GM12891 (cell line): ENCODE measurements at regions not wholly inside any gene's neighbourhood (a gene's known extent, or its start where the extent isn't known, plus 50 kb on each side); places are given as distances from the start of the nearest gene placed in this dataset.

ENCODE experiments used
- POLR2A ChIP-seq: IDR thresholded peaks from 2 replicates; pipeline ENCODE4 v1.6.1; 2011; ENCODE audit warnings: low read depth, low read length, control low read depth
- POLR2AphosphoS5 ChIP-seq: IDR thresholded peaks from 2 replicates; pipeline ENCODE4 v1.6.1; 2011; ENCODE audit warnings: low read depth, low read length, control low read depth

DNA sequence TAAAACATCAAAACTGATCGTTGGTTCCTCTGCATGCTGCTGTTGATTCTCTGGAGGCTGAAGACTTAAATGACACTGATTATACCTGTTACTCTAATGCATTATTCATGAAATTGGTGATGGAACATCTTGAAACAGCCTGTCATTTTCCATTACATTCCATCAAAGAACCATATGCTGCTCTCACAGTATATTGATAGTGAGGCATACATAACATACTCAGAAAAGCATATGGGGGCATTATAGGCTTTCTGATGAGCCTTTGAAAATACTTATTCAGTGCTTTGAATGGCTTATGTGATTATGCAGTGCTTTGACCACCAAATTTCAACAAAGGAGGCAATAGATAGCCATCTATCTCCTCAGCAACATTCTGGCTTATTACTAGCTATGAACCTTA lies 392.1 kb downstream of the CDH19 start:
- TF ChIP-seq POLR2AphosphoS5 (no peak), POLR2A (no peak)
